Peyer's patch (tissue), 4 donors: ENCODE measurements at regions not wholly inside any gene's neighbourhood (a gene's known extent, or its start where the extent isn't known, plus 50 kb on each side); places are given as distances from the start of the nearest gene placed in this dataset.

Source experiments
- CTCF ChIP-seq, 6 experiments: fragments of 450-650 bp in 4 of 6; fragments of 200-600 bp in 2 of 6; sonication (generic) in 1 of 6; IDR thresholded peaks; one replicate each; pipeline ENCODE4 v1.5.1; 2017 to 2019; ENCODE audit warnings: antibody characterized with exemption in 6 of 6, mild to moderate bottlenecking in 3 of 6, moderate library complexity in 1 of 6
- POLR2A ChIP-seq, 2 donors: fragments of 450-650 bp; IDR thresholded peaks; one replicate each; pipeline ENCODE4 v1.5.1; 2017; ENCODE audit warnings: antibody characterized with exemption in 2 of 2, mild to moderate bottlenecking in 2 of 2, moderate library complexity in 2 of 2

DNA sequence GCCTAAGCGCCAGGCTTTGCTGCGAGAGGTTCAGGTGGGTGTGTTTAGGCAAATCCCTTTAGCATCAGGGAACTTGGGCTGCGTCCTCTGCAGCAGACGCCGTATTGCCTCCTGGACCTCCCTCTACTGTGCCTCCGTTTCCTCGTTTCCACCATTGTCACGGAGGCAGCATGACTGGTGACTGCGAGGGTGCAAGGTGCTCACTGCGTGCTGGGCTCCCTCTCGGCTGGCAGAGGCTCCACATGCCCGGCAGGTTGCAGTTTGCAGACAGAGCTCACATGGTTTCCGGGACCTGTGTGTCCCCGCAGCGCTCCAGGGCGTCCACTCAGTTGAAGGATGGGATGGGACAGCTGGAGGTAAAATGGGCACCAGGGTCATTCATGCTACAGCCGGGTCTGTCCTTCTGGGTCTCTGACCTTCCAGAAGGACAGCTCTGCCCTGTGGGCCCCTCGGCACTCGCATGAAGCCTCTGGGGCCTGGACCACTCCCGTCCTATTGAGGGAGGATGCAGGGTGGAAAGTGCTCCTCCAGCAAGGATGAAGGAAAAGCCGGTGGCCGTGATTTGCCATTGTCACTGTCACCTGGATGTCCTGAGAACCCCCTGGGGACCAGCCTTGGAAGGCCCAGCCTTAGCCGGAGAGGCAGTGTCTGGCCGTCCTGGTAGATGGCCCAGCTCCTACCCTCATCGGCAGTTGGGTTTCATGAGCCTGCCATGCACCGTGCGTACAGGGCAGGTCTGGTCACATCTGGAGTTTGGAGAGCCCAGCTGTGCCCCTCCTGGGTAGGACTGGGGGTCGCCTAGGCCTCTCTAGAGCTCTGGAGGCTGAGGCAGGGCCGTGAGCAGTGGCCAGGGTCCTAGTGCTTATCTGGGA is 146.5 kb downstream of the KIF26A start:
- TF ChIP-seq POLR2A (IDR thresholded peaks at IDR 0.05): no peak
- TF ChIP-seq CTCF (IDR thresholded peaks at IDR 0.05): no peak
